22Rv1 (cell line): ENCODE measurements at regions not wholly inside any gene's neighbourhood (a gene's known extent, or its start where the extent isn't known, plus 50 kb on each side); places are given as distances from the start of the nearest gene placed in this dataset.

Experiments used
- CTCF ChIP-seq: fragments of 450-650 bp; IDR thresholded peaks from 2 replicates; pipeline ENCODE4 v1.5.1; 2017; ENCODE audit warnings: mild to moderate bottlenecking
- ZFX ChIP-seq: fragments of 450-650 bp; IDR thresholded peaks from 2 replicates; pipeline ENCODE4 v1.6.1; 2017; ENCODE audit warnings: antibody characterized with exemption, borderline replicate concordance

- no peak for TF ChIP-seq CTCF
- no peak for TF ChIP-seq ZFX
Measured at GRCh38 chr1:241444836-241445235, 74.7 kb downstream of the FH start.
